Gastrocnemius medialis (tissue), 4 donors: ENCODE measurements at regions not wholly inside any gene's neighbourhood (a gene's known extent, or its start where the extent isn't known, plus 50 kb on each side); places are given as distances from the start of the nearest gene placed in this dataset.

Experiments used
- ATAC-seq, 2 donors: fragments of 150-250 bp; one replicate each; pipeline ENCODE4 v1.9.1; 2016
- DNase-seq, 2 donors: peaks; one replicate each; pipeline ENCODE4 v3.0.0-alpha.2; 2019
- H3K27ac ChIP-seq, 4 donors: fragments of 200-600 bp; sonication (generic); 1 replicate in 1 of 4; 2 replicates in 3 of 4; pipeline ENCODE4 v1.5.1; 2016 to 2018; ENCODE audit warnings: mild to moderate bottlenecking in 2 of 4, moderate library complexity in 1 of 4
- H3K27me3 ChIP-seq, 3 donors: fragments of 200-600 bp; sonication (generic) in 2 of 3; 1 replicate in 1 of 3; 2 replicates in 2 of 3; pipeline versions ENCODE4 v1.5.1 to v1.6.0; 2016 to 2019; ENCODE audit warnings: mild to moderate bottlenecking in 1 of 3, moderate library complexity in 1 of 3
- H3K36me3 ChIP-seq, 2 donors: fragments of 200-600 bp; sonication (generic) in 1 of 2; one replicate each; pipeline ENCODE4 v1.5.1; 2017 to 2018
- H3K4me1 ChIP-seq, 2 donors: fragments of 200-600 bp; sonication (generic) in 1 of 2; one replicate each; pipeline ENCODE4 v1.5.1; 2016 to 2017; ENCODE audit warnings: mild to moderate bottlenecking in 2 of 2
- H3K4me3 ChIP-seq, 4 donors: fragments of 200-600 bp; sonication (generic) in 3 of 4; 1 replicate in 1 of 4; 2 replicates in 3 of 4; pipeline ENCODE4 v1.5.1; 2016 to 2019; ENCODE audit warnings: mild to moderate bottlenecking in 2 of 4
- H3K9me3 ChIP-seq, 3 donors: fragments of 200-600 bp; sonication (generic) in 2 of 3; 1 replicate in 1 of 3; 2 replicates in 2 of 3; pipeline ENCODE4 v1.5.1; 2016 to 2019
- CTCF ChIP-seq, 5 experiments: fragments of 450-650 bp in 3 of 5; fragments of 200-600 bp in 2 of 5; sonication (generic) in 2 of 5; IDR thresholded peaks in 4 of 5; conservative IDR thresholded peaks in 1 of 5; 1 replicate in 4 of 5; 2 replicates in 1 of 5; pipeline ENCODE4 v1.5.1; 2016 to 2019; ENCODE audit warnings: antibody characterized with exemption in 5 of 5, mild to moderate bottlenecking in 3 of 5, moderate library complexity in 3 of 5
- POLR2A ChIP-seq, 2 donors: fragments of 450-650 bp; IDR thresholded peaks; one replicate each; pipeline ENCODE4 v1.6.1; 2017; ENCODE audit warnings: antibody characterized with exemption in 2 of 2, mild to moderate bottlenecking in 2 of 2, moderate library complexity in 2 of 2
- in situ Hi-C, 4 donors: fragments of 200-750 bp; cut with MboI; loops; one replicate each; pipeline versions ENCODE4 v1.15.0 to v1.8.0; 2017; ENCODE audit warnings: low sequenced_read_pairs in 4 of 4
- intact Hi-C: fragments of 100-400 bp; cut with DNase I; formaldehyde crosslinking; loops from one replicate; pipeline ENCODE4 v1.15.1; 2023; ENCODE audit warnings: low total_unique reads

- Histone ChIP-seq H3K27me3 (no peaks in the 10 kb centered on the region), H3K4me1 (no peaks in the 10 kb centered on the region), H3K27ac (no peak overlapping the region), H3K9me3 (no peaks in the 10 kb centered on the region), H3K4me3 (no peak overlapping the region), H3K36me3 (no peaks in the 10 kb centered on the region)
- TF ChIP-seq POLR2A (IDR thresholded peaks at IDR 0.05) (no peak), CTCF (IDR thresholded peaks at IDR 0.05 in 4 of 5, conservative IDR thresholded peaks at IDR 0.05 in 1 of 5) (no peak)
- DNase-seq (no peak), ATAC-seq (no peak)
- intact Hi-C loops (no loop called here), in situ Hi-C loops (no loop called here)
These were observed 149.2 kb upstream of the TEX13C start for GRCh38 chrX:125170459-125170858.

GRCh38 chrX:125172531-125172930 is 147.1 kb upstream of the TEX13C start:
- intact Hi-C loops (no loop called here), in situ Hi-C loops (no loop called here)
- Histone ChIP-seq H3K27ac (no peak overlapping the region), H3K27me3 (no peaks in the 10 kb centered on the region), H3K36me3 (no peaks in the 10 kb centered on the region), H3K4me1 (no peaks in the 10 kb centered on the region), H3K9me3 (no peaks in the 10 kb centered on the region), H3K4me3 (no peak overlapping the region)
- DNase-seq (no peak), ATAC-seq (no peak)
- no peak for TF ChIP-seq CTCF (IDR thresholded peaks at IDR 0.05 in 4 of 5, conservative IDR thresholded peaks at IDR 0.05 in 1 of 5)
- no peak for TF ChIP-seq POLR2A (IDR thresholded peaks at IDR 0.05)

- H3K36me3 ChIP-seq: no peaks in the 10 kb centered on the region
- H3K27me3 ChIP-seq: no peaks in the 10 kb centered on the region
- no peak overlapping the region for H3K4me3 ChIP-seq
- ATAC-seq: no peak
- intact Hi-C loops (no loop called here), in situ Hi-C loops (no loop called here)
- no peak overlapping the region for H3K27ac ChIP-seq
- H3K4me1 ChIP-seq: no peaks in the 10 kb centered on the region
- no peak for DNase-seq
- TF ChIP-seq POLR2A (IDR thresholded peaks at IDR 0.05): no peak
- no peak for TF ChIP-seq CTCF (IDR thresholded peaks at IDR 0.05 in 4 of 5, conservative IDR thresholded peaks at IDR 0.05 in 1 of 5)
- H3K9me3 ChIP-seq: no peaks in the 10 kb centered on the region
These were observed 143.6 kb upstream of the TEX13C start for GRCh38 chrX:125175991-125176584.

GRCh38 chrX:125193921-125194320 is 125.8 kb upstream of the TEX13C start:
- intact Hi-C loops: no loop called here
- no peak for DNase-seq
- Histone ChIP-seq H3K27me3 (no peaks in the 10 kb centered on the region), H3K36me3 (no peaks in the 10 kb centered on the region), H3K4me1 (no peaks in the 10 kb centered on the region), H3K4me3 (no peak overlapping the region), H3K27ac (no peak overlapping the region), H3K9me3 (no peaks in the 10 kb centered on the region)
- no peak for ATAC-seq
- no peak for TF ChIP-seq POLR2A (IDR thresholded peaks at IDR 0.05)
- TF ChIP-seq CTCF (IDR thresholded peaks at IDR 0.05 in 4 of 5, conservative IDR thresholded peaks at IDR 0.05 in 1 of 5): no peak
- in situ Hi-C loops: no loop called here

GRCh38 chrX:125198546-125198945 is 121.1 kb upstream of the TEX13C start:
- Histone ChIP-seq H3K9me3 (no peaks in the 10 kb centered on the region), H3K27me3 (peaks cover 0 to 13% (median 8%) of the 10 kb centered on the region in 3 donors), H3K36me3 (no peaks in the 10 kb centered on the region), H3K4me3 (no peak overlapping the region), H3K4me1 (no peaks in the 10 kb centered on the region), H3K27ac (no peak overlapping the region)
- intact Hi-C loops (no loop called here), in situ Hi-C loops (no loop called here)
- TF ChIP-seq POLR2A (IDR thresholded peaks at IDR 0.05) (no peak), CTCF (IDR thresholded peaks at IDR 0.05 in 4 of 5, conservative IDR thresholded peaks at IDR 0.05 in 1 of 5) (no peak)
- ATAC-seq (no peak), DNase-seq (no peak)
